Left ventricle myocardium superior (tissue), 1 donor: ENCODE measurements at regions not wholly inside any gene's neighbourhood (a gene's known extent, or its start where the extent isn't known, plus 50 kb on each side); places are given as distances from the start of the nearest gene placed in this dataset.

Source experiments
- ATAC-seq: fragments of 200-7000 bp; cut with Tn5 transposase; one replicate; pipeline ENCODE4 v1.9.1; 2020; ENCODE audit warnings: mild to moderate bottlenecking, moderate library complexity
- DNase-seq: peaks from one replicate; pipeline ENCODE4 v3.0.0-alpha.2; 2020
- intact Hi-C: fragments of 100-400 bp; cut with micrococcal nuclease; formaldehyde crosslinking; loops from one replicate; pipeline ENCODE4 v1.11.0; 2022
- donor health status: DM: no; HTN: yes; CAD: no; lungs with severe emphysema.

GRCh38 chr12:68491204-68491960 lies 119.3 kb upstream of the RAP1B start:
- DNase-seq (no peak), ATAC-seq (no peak)
- intact Hi-C loops = no loop called here

GRCh38 chr12:68495336-68496070 lies 115.2 kb upstream of the RAP1B start:
- intact Hi-C loops = no loop called here
- ATAC-seq = peak; percentile 68
- DNase-seq = no peak

- ATAC-seq (no peak), DNase-seq (no peak)
- intact Hi-C loops = no loop called here
Measured at GRCh38 chr12:68497107-68497506, 113.6 kb upstream of the RAP1B start.

GRCh38 chr12:68497702-68498101 lies 113.0 kb upstream of the RAP1B start:
- DNase-seq = no peak
- no peak for ATAC-seq
- intact Hi-C loops = no loop called here

- intact Hi-C loops = no loop called here
- no peak for DNase-seq
- no peak for ATAC-seq
Measured at GRCh38 chr12:68498736-68499135, 112.0 kb upstream of the RAP1B start.

GRCh38 chr12:68499616-68500015 lies 111.1 kb upstream of the RAP1B start:
- ATAC-seq (no peak), DNase-seq (no peak)
- intact Hi-C loops = no loop called here

GRCh38 chr12:68501226-68501625 lies 109.5 kb upstream of the RAP1B start:
- no peak for DNase-seq
- no peak for ATAC-seq
- intact Hi-C loops = no loop called here

- no peak for ATAC-seq
- no peak for DNase-seq
- intact Hi-C loops = no loop called here
Measured at GRCh38 chr12:68505970-68506369, 104.7 kb upstream of the RAP1B start.

GRCh38 chr12:68506619-68507018 lies 104.1 kb upstream of the RAP1B start:
- intact Hi-C loops = no loop called here
- ATAC-seq (no peak), DNase-seq (no peak)

GRCh38 chr12:68507657-68508056 lies 103.0 kb upstream of the RAP1B start:
- DNase-seq (no peak), ATAC-seq (no peak)
- intact Hi-C loops = no loop called here

GRCh38 chr12:68508576-68508975 lies 102.1 kb upstream of the RAP1B start:
- no peak for ATAC-seq
- intact Hi-C loops = no loop called here
- no peak for DNase-seq

- DNase-seq (no peak), ATAC-seq (no peak)
- intact Hi-C loops = no loop called here
Measured at GRCh38 chr12:68509242-68509641, 101.5 kb upstream of the RAP1B start.

GRCh38 chr12:68510397-68510796 lies 100.3 kb upstream of the RAP1B start:
- no peak for ATAC-seq
- intact Hi-C loops = no loop called here
- DNase-seq = no peak

GRCh38 chr12:68514807-68515411 lies 95.8 kb upstream of the RAP1B start:
- intact Hi-C loops = no loop called here
- DNase-seq (no peak), ATAC-seq (no peak)

GRCh38 chr12:68515793-68516192 lies 94.9 kb upstream of the RAP1B start:
- intact Hi-C loops = no loop called here
- ATAC-seq (no peak), DNase-seq (no peak)

GRCh38 chr12:68521321-68521839 lies 89.3 kb upstream of the RAP1B start:
- intact Hi-C loops = no loop called here
- peak; percentile 57 for ATAC-seq

GRCh38 chr12:68521848-68522502 lies 88.7 kb upstream of the RAP1B start:
- ATAC-seq (no peak), DNase-seq (no peak)
- intact Hi-C loops = no loop called here

More at GRCh38 chr12:68521321-68521839, 89.3 kb upstream of the RAP1B start:
- DNase-seq = no peak

- no peak for ATAC-seq
- intact Hi-C loops = no loop called here
- DNase-seq = no peak
Measured at GRCh38 chr12:68529466-68529865, 81.2 kb upstream of the RAP1B start.

GRCh38 chr12:68529869-68530268 lies 80.8 kb upstream of the RAP1B start:
- no peak for DNase-seq
- intact Hi-C loops = no loop called here
- ATAC-seq = no peak

- intact Hi-C loops = no loop called here
- DNase-seq (no peak), ATAC-seq (no peak)
Measured at GRCh38 chr12:68530299-68530698, 80.4 kb upstream of the RAP1B start.
